ENCODE measurements at regions not wholly inside any gene's neighbourhood (a gene's known extent, or its start where the extent isn't known, plus 50 kb on each side); places are given as distances from the start of the nearest gene placed in this dataset.

- TF ChIP-seq EZH2phosphoT487 (IDR thresholded peaks at IDR 0.05; ENCODE audit: low read depth): no peak
- no peak for TF ChIP-seq CTCF (IDR thresholded peaks at IDR 0.05; ENCODE audit: low read depth, low read length)
- H3K79me2 ChIP-seq (ENCODE audit: low read length): no peaks in the 10 kb centered on the region
- no peaks in the 10 kb centered on the region for H3K27me3 ChIP-seq (ENCODE audit: low read depth, low read length)
- H3K4me3 ChIP-seq (ENCODE audit: low read length): no peak overlapping the region
- no peak overlapping the region for H2AFZ ChIP-seq (ENCODE audit: low read depth, low read length)
- H3K27ac ChIP-seq (ENCODE audit: low read length): no peak overlapping the region
- no peaks in the 10 kb centered on the region for H3K4me1 ChIP-seq (ENCODE audit: low read length)
- no peaks in the 10 kb centered on the region for H3K36me3 ChIP-seq (replicated peaks; ENCODE audit: low read depth, low read length)
- H3K4me2 ChIP-seq (ENCODE audit: low read length): no peak overlapping the region
- no peaks in the 10 kb centered on the region for H4K20me1 ChIP-seq (ENCODE audit: insufficient read depth, low read length)
- H3K9me3 ChIP-seq (ENCODE audit: insufficient read depth, low read length): no peaks in the 10 kb centered on the region
- no peak overlapping the region for H3K9ac ChIP-seq (ENCODE audit: low read length)
These were observed 63.8 kb upstream of the FZD10 start for GRCh38 chr12:130098301-130099005.

GRCh38 chr12:130100634-130101362, 61.5 kb upstream of the FZD10 start:
- Histone ChIP-seq H3K9ac (ENCODE audit: low read length) (no peak overlapping the region), H4K20me1 (ENCODE audit: insufficient read depth, low read length) (no peaks in the 10 kb centered on the region), H3K79me2 (ENCODE audit: low read length) (no peaks in the 10 kb centered on the region), H3K4me2 (ENCODE audit: low read length) (no peak overlapping the region), H3K4me1 (ENCODE audit: low read length) (no peaks in the 10 kb centered on the region), H3K4me3 (ENCODE audit: low read length) (no peak overlapping the region), H3K9me3 (ENCODE audit: insufficient read depth, low read length) (no peaks in the 10 kb centered on the region), H2AFZ (ENCODE audit: low read depth, low read length) (no peak overlapping the region), H3K36me3 (replicated peaks; ENCODE audit: low read depth, low read length) (no peaks in the 10 kb centered on the region), H3K27me3 (ENCODE audit: low read depth, low read length) (no peaks in the 10 kb centered on the region), H3K27ac (ENCODE audit: low read length) (no peak overlapping the region)
- no peak for TF ChIP-seq EZH2phosphoT487 (IDR thresholded peaks at IDR 0.05; ENCODE audit: low read depth)
- TF ChIP-seq CTCF (IDR thresholded peaks at IDR 0.05; ENCODE audit: low read depth, low read length): no peak

GRCh38 chr12:130101370-130101769, 60.9 kb upstream of the FZD10 start:
- Histone ChIP-seq H3K4me2 (ENCODE audit: low read length) (no peak overlapping the region), H3K4me3 (ENCODE audit: low read length) (no peak overlapping the region), H4K20me1 (ENCODE audit: insufficient read depth, low read length) (no peaks in the 10 kb centered on the region), H3K79me2 (ENCODE audit: low read length) (no peaks in the 10 kb centered on the region), H3K9ac (ENCODE audit: low read length) (no peak overlapping the region), H3K4me1 (ENCODE audit: low read length) (no peaks in the 10 kb centered on the region), H3K36me3 (replicated peaks; ENCODE audit: low read depth, low read length) (no peaks in the 10 kb centered on the region), H3K27me3 (ENCODE audit: low read depth, low read length) (no peaks in the 10 kb centered on the region), H3K9me3 (ENCODE audit: insufficient read depth, low read length) (no peaks in the 10 kb centered on the region), H3K27ac (ENCODE audit: low read length) (no peak overlapping the region), H2AFZ (ENCODE audit: low read depth, low read length) (no peak overlapping the region)
- no peak for TF ChIP-seq EZH2phosphoT487 (IDR thresholded peaks at IDR 0.05; ENCODE audit: low read depth)
- TF ChIP-seq CTCF (IDR thresholded peaks at IDR 0.05; ENCODE audit: low read depth, low read length): no peak

GRCh38 chr12:130102266-130102665, 60.0 kb upstream of the FZD10 start:
- H3K9ac ChIP-seq (ENCODE audit: low read length): no peak overlapping the region
- no peaks in the 10 kb centered on the region for H3K4me1 ChIP-seq (ENCODE audit: low read length)
- no peak overlapping the region for H3K4me2 ChIP-seq (ENCODE audit: low read length)
- no peak overlapping the region for H2AFZ ChIP-seq (ENCODE audit: low read depth, low read length)
- no peak overlapping the region for H3K27ac ChIP-seq (ENCODE audit: low read length)
- no peak overlapping the region for H3K4me3 ChIP-seq (ENCODE audit: low read length)
- H3K36me3 ChIP-seq (replicated peaks; ENCODE audit: low read depth, low read length): no peaks in the 10 kb centered on the region
- no peaks in the 10 kb centered on the region for H3K9me3 ChIP-seq (ENCODE audit: insufficient read depth, low read length)
- no peaks in the 10 kb centered on the region for H4K20me1 ChIP-seq (ENCODE audit: insufficient read depth, low read length)
- H3K79me2 ChIP-seq (ENCODE audit: low read length): no peaks in the 10 kb centered on the region
- no peaks in the 10 kb centered on the region for H3K27me3 ChIP-seq (ENCODE audit: low read depth, low read length)
- TF ChIP-seq EZH2phosphoT487 (IDR thresholded peaks at IDR 0.05; ENCODE audit: low read depth): no peak
- TF ChIP-seq CTCF (IDR thresholded peaks at IDR 0.05; ENCODE audit: low read depth, low read length): no peak
